NT2/D1 (cell line): ENCODE measurements at regions not wholly inside any gene's neighbourhood (a gene's known extent, or its start where the extent isn't known, plus 50 kb on each side); places are given as distances from the start of the nearest gene placed in this dataset.
A peak's percentile ranks its signal among the peaks of the same experiment; 100 is the strongest.

Experiments used
- DNase-seq: peaks from one replicate; pipeline ENCODE4 v3.0.0-alpha.2; 2011; ENCODE audit warnings: low read depth, low spot score
- H3K27me3 ChIP-seq: 2 replicates; pipeline ENCODE4 v1.6.0; 2011; ENCODE audit warnings: mild to moderate bottlenecking; ENCODE audit not compliant: insufficient read length, insufficient read depth
- H3K36me3 ChIP-seq: 2 replicates; pipeline ENCODE4 v1.6.1; 2011; ENCODE audit warnings: mild to moderate bottlenecking, low read length, mixed read lengths; ENCODE audit not compliant: insufficient read depth, insufficient read length
- H3K4me1 ChIP-seq: 2 replicates; pipeline ENCODE4 v1.5.1; 2011; ENCODE audit not compliant: insufficient read depth, insufficient read length
- H3K4me3 ChIP-seq: 2 replicates; pipeline ENCODE4 v1.5.1; 2011; ENCODE audit warnings: low read depth; ENCODE audit not compliant: insufficient read length
- H3K9ac ChIP-seq: 2 replicates; pipeline ENCODE4 v1.6.0; 2011; ENCODE audit warnings: low read depth; ENCODE audit not compliant: insufficient read length
- H3K9me3 ChIP-seq: 2 replicates; pipeline ENCODE4 v1.5.1; 2011; ENCODE audit warnings: mild to moderate bottlenecking, low read length; ENCODE audit not compliant: insufficient read depth
- SUZ12 ChIP-seq: IDR thresholded peaks from 2 replicates; pipeline ENCODE4 v1.6.1; 2011; ENCODE audit not compliant: insufficient read length, insufficient read depth; ENCODE audit errors: extremely low read depth
- YY1 ChIP-seq: IDR thresholded peaks from 2 replicates; pipeline ENCODE4 v1.6.1; 2011; ENCODE audit not compliant: insufficient read length, insufficient read depth
- ZNF274 ChIP-seq: IDR thresholded peaks from 2 replicates; pipeline ENCODE4 v1.6.1; 2011; ENCODE audit warnings: mild to moderate bottlenecking, low read depth, low read length

- TF ChIP-seq YY1 (no peak), SUZ12 (no peak)
- H3K36me3 ChIP-seq: no peaks in the 10 kb centered on the region
- H3K9me3 ChIP-seq: no peaks in the 10 kb centered on the region
- no peaks in the 10 kb centered on the region for H3K4me1 ChIP-seq
- H3K27me3 ChIP-seq: no peaks in the 10 kb centered on the region
- no peak for DNase-seq
- no peak overlapping the region for H3K9ac ChIP-seq
- no peak overlapping the region for H3K4me3 ChIP-seq
Observed at GRCh38 chr4:58606303-58606702, 1496.1 kb upstream of the IGFBP7 start.

GRCh38 chr4:58603951-58604350 lies 1493.8 kb upstream of the IGFBP7 start:
- no peaks in the 10 kb centered on the region for H3K36me3 ChIP-seq
- TF ChIP-seq ZNF274 (no peak), YY1 (no peak), SUZ12 (no peak)
- DNase-seq: no peak

GRCh38 chr4:58602731-58603359 lies 1492.7 kb upstream of the IGFBP7 start:
- H3K9ac ChIP-seq: no peak overlapping the region
- H3K36me3 ChIP-seq: no peaks in the 10 kb centered on the region
- no peak for TF ChIP-seq YY1
- no peak for TF ChIP-seq SUZ12
- TF ChIP-seq ZNF274: no peak
- H3K4me3 ChIP-seq: no peak overlapping the region
- no peaks in the 10 kb centered on the region for H3K27me3 ChIP-seq
- no peaks in the 10 kb centered on the region for H3K9me3 ChIP-seq
- DNase-seq: no peak
- no peaks in the 10 kb centered on the region for H3K4me1 ChIP-seq

More at GRCh38 chr4:58603951-58604350, 1493.8 kb upstream of the IGFBP7 start:
- Histone ChIP-seq H3K4me1 (no peaks in the 10 kb centered on the region), H3K4me3 (no peak overlapping the region), H3K27me3 (no peaks in the 10 kb centered on the region), H3K9ac (no peak overlapping the region), H3K9me3 (no peaks in the 10 kb centered on the region)

- H3K9me3 ChIP-seq: no peaks in the 10 kb centered on the region
- no peaks in the 10 kb centered on the region for H3K4me1 ChIP-seq
- no peak overlapping the region for H3K4me3 ChIP-seq
- no peak for DNase-seq
- H3K36me3 ChIP-seq: no peaks in the 10 kb centered on the region
- H3K27me3 ChIP-seq: no peaks in the 10 kb centered on the region
- TF ChIP-seq YY1 (no peak), SUZ12 (no peak), ZNF274 (no peak)
- H3K9ac ChIP-seq: no peak overlapping the region
Observed at GRCh38 chr4:58602022-58602421, 1491.8 kb upstream of the IGFBP7 start.

GRCh38 chr4:58600290-58600689 lies 1490.1 kb upstream of the IGFBP7 start:
- no peak for TF ChIP-seq YY1
- TF ChIP-seq ZNF274: no peak
- no peak for TF ChIP-seq SUZ12
- no peak overlapping the region for H3K9ac ChIP-seq
- H3K9me3 ChIP-seq: no peaks in the 10 kb centered on the region
- no peaks in the 10 kb centered on the region for H3K36me3 ChIP-seq
- H3K27me3 ChIP-seq: no peaks in the 10 kb centered on the region
- no peaks in the 10 kb centered on the region for H3K4me1 ChIP-seq
- no peak overlapping the region for H3K4me3 ChIP-seq
- no peak for DNase-seq

GRCh38 chr4:58590722-58591121 lies 1480.5 kb upstream of the IGFBP7 start:
- DNase-seq: no peak
- Histone ChIP-seq H3K36me3 (no peaks in the 10 kb centered on the region), H3K27me3 (no peaks in the 10 kb centered on the region), H3K9me3 (no peaks in the 10 kb centered on the region), H3K4me3 (no peak overlapping the region), H3K9ac (no peak overlapping the region), H3K4me1 (no peaks in the 10 kb centered on the region)
- TF ChIP-seq ZNF274 (no peak), SUZ12 (no peak), YY1 (no peak)

GRCh38 chr4:58587856-58588255 lies 1477.7 kb upstream of the IGFBP7 start:
- Histone ChIP-seq H3K9me3 (no peaks in the 10 kb centered on the region), H3K4me1 (no peaks in the 10 kb centered on the region), H3K36me3 (no peaks in the 10 kb centered on the region), H3K4me3 (no peak overlapping the region), H3K9ac (no peak overlapping the region), H3K27me3 (no peaks in the 10 kb centered on the region)
- DNase-seq: no peak
- TF ChIP-seq SUZ12: no peak
- no peak for TF ChIP-seq YY1
- TF ChIP-seq ZNF274: no peak

GRCh38 chr4:58566260-58566659 lies 1456.1 kb upstream of the IGFBP7 start:
- no peaks in the 10 kb centered on the region for H3K27me3 ChIP-seq
- H3K36me3 ChIP-seq: no peaks in the 10 kb centered on the region
- H3K9me3 ChIP-seq: peaks cover 7% of the 10 kb centered on the region; the same call in 1 of the 2 replicates
- no peak overlapping the region for H3K4me3 ChIP-seq
- TF ChIP-seq YY1: no peak
- no peak for TF ChIP-seq SUZ12
- TF ChIP-seq ZNF274: no peak
- H3K9ac ChIP-seq: no peak overlapping the region
- H3K4me1 ChIP-seq: no peaks in the 10 kb centered on the region
- peak; percentile 5 for DNase-seq
